PC-9 (cell line): ENCODE measurements at regions not wholly inside any gene's neighbourhood (a gene's known extent, or its start where the extent isn't known, plus 50 kb on each side); places are given as distances from the start of the nearest gene placed in this dataset.

ENCODE experiments used
- EZH2 ChIP-seq: fragments of 200-600 bp; sonication (generic); IDR thresholded peaks from 2 replicates; pipeline ENCODE4 v1.8.0; 2017; ENCODE audit warnings: antibody characterized with exemption, low read depth
- TF ChIP-seq, protein P1 (sequence below): fragments of 200-600 bp; sonication (generic); conservative IDR thresholded peaks from 2 replicates; pipeline ENCODE4 v1.6.1; 2017; ENCODE audit warnings: mixed run types, antibody characterized with exemption, mild to moderate bottlenecking, moderate library complexity

DNA sequence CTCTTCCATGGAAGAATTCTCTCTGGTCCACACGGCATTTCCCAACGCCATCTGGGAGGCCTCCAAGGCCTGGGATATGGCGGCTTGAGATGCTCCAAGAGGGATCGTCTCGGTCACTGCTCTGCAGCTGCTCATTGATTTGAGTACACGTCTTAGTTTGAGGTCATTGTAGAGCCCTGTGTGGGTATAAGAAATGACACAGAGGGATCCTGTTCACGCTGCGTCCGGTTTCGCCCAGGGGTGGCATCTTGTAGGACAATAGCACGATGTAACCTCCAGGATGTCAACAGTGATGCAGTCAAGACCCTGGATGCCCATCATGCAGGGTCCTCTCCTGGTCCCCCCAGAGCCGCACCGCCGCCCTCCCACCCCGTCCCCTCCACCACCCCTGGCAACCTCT lies 564.6 kb downstream of the BRD1 start:
- TF ChIP-seq, protein P1, sequence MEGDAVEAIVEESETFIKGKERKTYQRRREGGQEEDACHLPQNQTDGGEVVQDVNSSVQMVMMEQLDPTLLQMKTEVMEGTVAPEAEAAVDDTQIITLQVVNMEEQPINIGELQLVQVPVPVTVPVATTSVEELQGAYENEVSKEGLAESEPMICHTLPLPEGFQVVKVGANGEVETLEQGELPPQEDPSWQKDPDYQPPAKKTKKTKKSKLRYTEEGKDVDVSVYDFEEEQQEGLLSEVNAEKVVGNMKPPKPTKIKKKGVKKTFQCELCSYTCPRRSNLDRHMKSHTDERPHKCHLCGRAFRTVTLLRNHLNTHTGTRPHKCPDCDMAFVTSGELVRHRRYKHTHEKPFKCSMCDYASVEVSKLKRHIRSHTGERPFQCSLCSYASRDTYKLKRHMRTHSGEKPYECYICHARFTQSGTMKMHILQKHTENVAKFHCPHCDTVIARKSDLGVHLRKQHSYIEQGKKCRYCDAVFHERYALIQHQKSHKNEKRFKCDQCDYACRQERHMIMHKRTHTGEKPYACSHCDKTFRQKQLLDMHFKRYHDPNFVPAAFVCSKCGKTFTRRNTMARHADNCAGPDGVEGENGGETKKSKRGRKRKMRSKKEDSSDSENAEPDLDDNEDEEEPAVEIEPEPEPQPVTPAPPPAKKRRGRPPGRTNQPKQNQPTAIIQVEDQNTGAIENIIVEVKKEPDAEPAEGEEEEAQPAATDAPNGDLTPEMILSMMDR = no peak
- TF ChIP-seq EZH2 = no peak
